Breast epithelium (tissue), 4 donors: ENCODE measurements at regions not wholly inside any gene's neighbourhood (a gene's known extent, or its start where the extent isn't known, plus 50 kb on each side); places are given as distances from the start of the nearest gene placed in this dataset.

Source experiments
- DNase-seq, 2 donors: peaks; one replicate each; pipeline ENCODE4 v3.0.0-alpha.2; 2019; ENCODE audit warnings: low spot score in 2 of 2
- H3K27ac ChIP-seq, 2 donors: fragments of 200-600 bp; sonication (generic) in 1 of 2; one replicate each; pipeline ENCODE4 v1.5.1; 2016 to 2019; ENCODE audit warnings: mild to moderate bottlenecking in 1 of 2
- H3K27me3 ChIP-seq, 2 donors: fragments of 200-600 bp; sonication (generic) in 1 of 2; one replicate each; pipeline versions ENCODE4 v1.5.1 to v1.6.0; 2017 to 2019; ENCODE audit warnings: control low read depth in 1 of 2, mild to moderate bottlenecking in 1 of 2
- H3K36me3 ChIP-seq: fragments of 200-600 bp; one replicate; pipeline ENCODE4 v1.5.1; 2019
- H3K4me1 ChIP-seq, 2 donors: fragments of 200-600 bp; sonication (generic); one replicate each; pipeline ENCODE4 v1.5.1; 2016 to 2019; ENCODE audit warnings: control low read depth in 1 of 2
- H3K4me3 ChIP-seq, 3 donors: fragments of 200-600 bp; sonication (generic); 1 replicate in 2 of 3; 2 replicates in 1 of 3; pipeline ENCODE4 v1.5.1; 2016 to 2019; ENCODE audit warnings: mild to moderate bottlenecking in 3 of 3, moderate library complexity in 2 of 3
- H3K9me3 ChIP-seq, 2 donors: fragments of 200-600 bp; sonication (generic) in 1 of 2; one replicate each; pipeline ENCODE4 v1.5.1; 2016 to 2019; ENCODE audit warnings: control low read depth in 1 of 2
- CTCF ChIP-seq, 3 donors: fragments of 450-650 bp; IDR thresholded peaks; one replicate each; pipeline ENCODE4 v1.5.1; 2016 to 2017; ENCODE audit warnings: antibody characterized with exemption in 3 of 3, mild to moderate bottlenecking in 3 of 3, moderate library complexity in 3 of 3
- POLR2A ChIP-seq: fragments of 450-650 bp; IDR thresholded peaks from one replicate; pipeline ENCODE4 v1.6.1; 2016; ENCODE audit warnings: antibody characterized with exemption, mild to moderate bottlenecking, moderate library complexity
- POLR2AphosphoS5 ChIP-seq, 3 donors: sonication (generic); formaldehyde crosslinking; IDR thresholded peaks; one replicate each; pipeline ENCODE4 v1.6.1; 2017; ENCODE audit warnings: antibody characterized with exemption in 3 of 3
- intact Hi-C: fragments of 100-400 bp; cut with DNase I; formaldehyde crosslinking; loops from one replicate; pipeline ENCODE4 v1.15.1; 2023; ENCODE audit warnings: low total_unique reads

- H3K9me3 ChIP-seq: no peaks in the 10 kb centered on the region
- H3K36me3 ChIP-seq: no peaks in the 10 kb centered on the region
- intact Hi-C loops: no loop called here
- no peak for TF ChIP-seq POLR2A
- no peak for TF ChIP-seq CTCF (IDR thresholded peaks at IDR 0.05)
- TF ChIP-seq POLR2AphosphoS5 (IDR thresholded peaks at IDR 0.05): no peak
- H3K27ac ChIP-seq: no peak overlapping the region
- H3K4me3 ChIP-seq: no peak overlapping the region
- no peaks in the 10 kb centered on the region for H3K4me1 ChIP-seq
- DNase-seq: no peak
- no peaks in the 10 kb centered on the region for H3K27me3 ChIP-seq
Observed at GRCh38 chr3:65195211-65196006, 507.6 kb upstream of the ADAMTS9 start.

- H3K27me3 ChIP-seq: no peaks in the 10 kb centered on the region
Observed at GRCh38 chr3:65194744-65195143, 506.9 kb upstream of the ADAMTS9 start.

GRCh38 chr3:65194047-65194714 is 506.4 kb upstream of the ADAMTS9 start:
- H3K27me3 ChIP-seq: no peaks in the 10 kb centered on the region
- no peak for DNase-seq
- H3K36me3 ChIP-seq: no peaks in the 10 kb centered on the region
- H3K4me3 ChIP-seq: no peak overlapping the region
- H3K27ac ChIP-seq: no peak overlapping the region
- H3K4me1 ChIP-seq: no peaks in the 10 kb centered on the region
- intact Hi-C loops: no loop called here
- no peaks in the 10 kb centered on the region for H3K9me3 ChIP-seq
- TF ChIP-seq POLR2AphosphoS5 (IDR thresholded peaks at IDR 0.05): no peak
- TF ChIP-seq CTCF (IDR thresholded peaks at IDR 0.05): no peak
- no peak for TF ChIP-seq POLR2A

More at GRCh38 chr3:65194744-65195143, 506.9 kb upstream of the ADAMTS9 start:
- Histone ChIP-seq H3K4me3 (no peak overlapping the region), H3K27ac (no peak overlapping the region), H3K4me1 (no peaks in the 10 kb centered on the region), H3K9me3 (no peaks in the 10 kb centered on the region), H3K36me3 (no peaks in the 10 kb centered on the region)
- intact Hi-C loops: no loop called here
- no peak for TF ChIP-seq POLR2AphosphoS5 (IDR thresholded peaks at IDR 0.05)
- TF ChIP-seq POLR2A: no peak
- no peak for TF ChIP-seq CTCF (IDR thresholded peaks at IDR 0.05)
- no peak for DNase-seq

GRCh38 chr3:65193531-65193930 is 505.7 kb upstream of the ADAMTS9 start:
- Histone ChIP-seq H3K9me3 (no peaks in the 10 kb centered on the region), H3K36me3 (no peaks in the 10 kb centered on the region), H3K4me1 (no peaks in the 10 kb centered on the region), H3K4me3 (no peak overlapping the region), H3K27me3 (no peaks in the 10 kb centered on the region), H3K27ac (no peak overlapping the region)
- intact Hi-C loops: no loop called here
- TF ChIP-seq POLR2A: no peak
- no peak for DNase-seq

- Histone ChIP-seq H3K27me3 (no peaks in the 10 kb centered on the region), H3K9me3 (no peaks in the 10 kb centered on the region), H3K27ac (no peak overlapping the region), H3K4me1 (no peaks in the 10 kb centered on the region), H3K36me3 (no peaks in the 10 kb centered on the region), H3K4me3 (no peak overlapping the region)
- DNase-seq: no peak
- intact Hi-C loops: no loop called here
- TF ChIP-seq POLR2A: no peak
- no peak for TF ChIP-seq CTCF (IDR thresholded peaks at IDR 0.05)
- TF ChIP-seq POLR2AphosphoS5 (IDR thresholded peaks at IDR 0.05): no peak
Observed at GRCh38 chr3:65190111-65190510, 502.3 kb upstream of the ADAMTS9 start.
